Stromal cell of bone marrow (primary cell): ENCODE measurements at regions not wholly inside any gene's neighbourhood (a gene's known extent, or its start where the extent isn't known, plus 50 kb on each side); places are given as distances from the start of the nearest gene placed in this dataset.

Source experiments
- DNase-seq: peaks from one replicate; pipeline ENCODE4 v3.0.0-alpha.2; 2012; ENCODE audit warnings: low read depth

- DNase-seq = peak; percentile 63
These were observed 106.5 kb upstream of the SLC4A7 start for GRCh38 chr3:27590437-27591298.

GRCh38 chr3:27589795-27590194 lies 105.6 kb upstream of the SLC4A7 start:
- no peak for DNase-seq

- DNase-seq = no peak
These were observed 101.2 kb upstream of the SLC4A7 start for GRCh38 chr3:27585429-27585828.

GRCh38 chr3:27584874-27585273 lies 100.7 kb upstream of the SLC4A7 start:
- DNase-seq = no peak

GRCh38 chr3:27581852-27582251 lies 97.7 kb upstream of the SLC4A7 start:
- DNase-seq = no peak

GRCh38 chr3:27578032-27578431 lies 93.8 kb upstream of the SLC4A7 start:
- DNase-seq = no peak

- DNase-seq = peak; percentile 39
These were observed 93.3 kb upstream of the SLC4A7 start for GRCh38 chr3:27577504-27577903.

GRCh38 chr3:27576171-27576570 lies 92.0 kb upstream of the SLC4A7 start:
- no peak for DNase-seq

- DNase-seq = no peak
These were observed 91.3 kb upstream of the SLC4A7 start for GRCh38 chr3:27575499-27575898.

- no peak for DNase-seq
These were observed 90.2 kb upstream of the SLC4A7 start for GRCh38 chr3:27574438-27574795.

- DNase-seq = no peak
These were observed 89.7 kb upstream of the SLC4A7 start for GRCh38 chr3:27573780-27574437.

GRCh38 chr3:27573138-27573537 lies 89.0 kb upstream of the SLC4A7 start:
- DNase-seq = no peak

GRCh38 chr3:27571345-27571744 lies 87.2 kb upstream of the SLC4A7 start:
- no peak for DNase-seq

- no peak for DNase-seq
These were observed 86.4 kb upstream of the SLC4A7 start for GRCh38 chr3:27570421-27571106.

GRCh38 chr3:27568393-27568792 lies 84.2 kb upstream of the SLC4A7 start:
- peak; percentile 60 for DNase-seq

GRCh38 chr3:27567251-27567650 lies 83.1 kb upstream of the SLC4A7 start:
- DNase-seq = no peak

GRCh38 chr3:27565201-27565852 lies 81.1 kb upstream of the SLC4A7 start:
- no peak for DNase-seq

GRCh38 chr3:27561576-27561975 lies 77.4 kb upstream of the SLC4A7 start:
- DNase-seq = no peak

- no peak for DNase-seq
These were observed 76.4 kb upstream of the SLC4A7 start for GRCh38 chr3:27560484-27561056.

GRCh38 chr3:27559835-27560234 lies 75.7 kb upstream of the SLC4A7 start:
- peak; percentile 77 for DNase-seq

- DNase-seq = no peak
These were observed 75.2 kb upstream of the SLC4A7 start for GRCh38 chr3:27559381-27559780.

- peak; percentile 48 for DNase-seq
These were observed 73.2 kb upstream of the SLC4A7 start for GRCh38 chr3:27557411-27557810.
